NCI-H2227 (cell line): ENCODE measurements at regions not wholly inside any gene's neighbourhood (a gene's known extent, or its start where the extent isn't known, plus 50 kb on each side); places are given as distances from the start of the nearest gene placed in this dataset.

Experiments
- DNase-seq: peaks from one replicate; lab custom pipeline; 2025; ENCODE audit not compliant: unreplicated experiment; lab: John Stamatoyannopoulos, UW

DNA sequence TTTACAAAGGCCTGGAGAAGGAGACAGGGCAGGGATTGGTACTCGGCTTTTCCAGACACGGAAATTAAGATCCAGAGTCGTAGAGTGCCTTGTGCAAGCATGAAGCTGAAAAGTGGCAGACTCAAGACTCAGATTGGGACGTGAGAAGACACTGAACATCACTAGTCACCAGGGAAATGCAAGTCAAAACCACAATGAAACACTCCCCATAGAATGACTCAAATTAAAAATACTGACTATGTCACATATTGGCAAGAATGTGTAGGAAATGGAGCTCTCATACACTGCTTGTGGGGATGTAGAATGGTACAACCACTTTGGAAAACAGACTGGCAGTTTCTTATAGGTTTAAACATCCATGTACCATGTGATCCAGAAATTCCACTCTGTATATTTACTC lies 472.0 kb downstream of the RPS24 start:
- DNase-seq = no peak

DNA sequence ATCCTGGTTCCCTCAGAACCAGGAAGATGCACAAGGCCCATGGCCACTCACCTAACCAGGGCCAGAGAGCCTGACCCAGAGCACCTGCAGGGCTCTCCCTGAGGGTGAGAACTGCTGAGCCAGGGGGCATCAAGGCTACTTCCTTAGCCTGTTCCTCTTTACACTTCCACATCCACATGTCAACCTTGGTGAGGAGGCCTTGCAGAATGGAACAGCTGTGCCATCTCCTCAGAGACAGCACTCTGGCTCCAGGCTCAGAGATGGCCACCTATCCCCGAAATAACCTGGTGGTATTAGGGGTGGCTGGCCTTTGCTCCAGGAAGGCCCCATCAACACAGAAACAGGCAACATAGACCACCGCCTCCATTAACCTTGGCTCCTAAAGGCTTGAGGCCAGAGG lies 473.0 kb downstream of the RPS24 start:
- no peak for DNase-seq

- no peak for DNase-seq
Observed at GRCh38 chr10:78507510-78508160, 474.0 kb downstream of the RPS24 start.

DNA sequence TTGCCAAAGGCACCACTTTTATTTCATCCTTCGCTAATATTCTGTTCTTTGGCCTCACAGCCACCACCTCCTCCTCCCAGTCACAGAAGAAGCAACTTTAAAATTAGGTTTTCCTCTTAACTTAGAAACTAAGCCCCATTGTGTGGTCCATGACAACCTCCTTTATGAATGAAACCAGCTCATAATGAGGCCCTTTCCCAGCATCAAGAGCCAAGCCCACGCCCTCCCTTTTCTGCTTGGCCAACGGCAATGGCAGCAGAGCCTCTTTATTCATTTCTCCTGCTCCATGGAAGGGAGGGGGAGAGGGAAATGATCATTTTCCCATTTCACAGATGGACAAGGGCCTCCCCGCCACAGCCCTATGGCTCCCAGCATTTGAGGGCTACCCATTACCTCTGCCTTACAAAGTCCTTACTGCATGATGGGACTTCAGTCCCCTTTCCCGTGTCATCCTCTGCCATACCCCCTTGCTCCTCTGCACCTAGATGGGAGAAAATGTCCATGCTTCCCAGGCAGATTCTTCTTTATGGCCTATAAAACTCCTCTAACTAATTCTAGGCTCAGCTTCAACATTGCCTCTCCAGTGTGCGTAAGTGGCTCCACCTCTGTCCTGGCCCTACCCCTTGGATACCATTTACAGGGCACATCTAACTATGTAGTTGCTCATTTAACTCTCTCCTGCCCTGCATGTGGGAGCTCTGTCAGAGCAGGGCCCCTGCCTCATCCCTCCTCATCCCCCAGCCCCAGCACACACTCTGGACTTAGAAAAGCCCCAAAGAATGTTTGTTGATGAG lies 475.5 kb downstream of the RPS24 start:
- no peak for DNase-seq

DNA sequence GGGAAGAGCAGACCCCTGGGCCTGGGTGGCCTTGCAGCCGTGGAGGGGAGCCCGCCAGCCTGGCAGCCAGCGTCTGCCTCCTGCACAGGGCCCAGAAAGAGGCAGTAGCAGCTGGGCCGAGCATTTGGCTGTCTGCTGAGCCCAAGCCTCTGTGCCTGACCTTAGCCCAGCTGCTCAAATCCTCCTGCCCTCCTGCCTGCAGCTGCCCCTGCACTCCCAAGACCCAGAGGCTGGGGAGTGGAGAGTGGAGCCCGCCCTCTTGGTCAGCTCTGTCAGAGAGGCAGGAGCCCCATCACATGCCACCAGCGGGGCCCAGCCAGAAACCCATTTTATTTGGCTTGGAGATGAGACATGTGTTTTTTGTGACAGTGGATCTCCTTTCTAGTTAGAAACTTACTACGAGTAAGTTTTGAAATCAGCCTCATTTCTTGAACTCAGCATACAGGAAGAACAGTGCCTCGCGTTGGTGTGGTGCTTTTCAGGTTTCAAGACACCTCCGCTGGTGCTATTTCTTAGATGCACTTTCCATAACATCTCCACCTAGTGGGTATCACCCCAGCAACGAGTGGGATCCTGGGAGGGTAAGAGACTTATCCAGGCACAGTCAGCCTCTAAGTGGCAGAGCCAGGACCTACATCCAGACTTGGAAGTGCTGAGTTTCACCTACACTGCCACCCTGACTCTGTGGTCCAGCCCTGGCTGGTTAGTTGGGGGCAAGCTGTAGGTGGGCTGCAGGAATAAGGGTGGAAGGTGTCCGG lies 477.1 kb downstream of the RPS24 start:
- DNase-seq = no peak

GRCh38 chr10:78511324-78512204 lies 477.9 kb downstream of the RPS24 start:
- no peak for DNase-seq

DNA sequence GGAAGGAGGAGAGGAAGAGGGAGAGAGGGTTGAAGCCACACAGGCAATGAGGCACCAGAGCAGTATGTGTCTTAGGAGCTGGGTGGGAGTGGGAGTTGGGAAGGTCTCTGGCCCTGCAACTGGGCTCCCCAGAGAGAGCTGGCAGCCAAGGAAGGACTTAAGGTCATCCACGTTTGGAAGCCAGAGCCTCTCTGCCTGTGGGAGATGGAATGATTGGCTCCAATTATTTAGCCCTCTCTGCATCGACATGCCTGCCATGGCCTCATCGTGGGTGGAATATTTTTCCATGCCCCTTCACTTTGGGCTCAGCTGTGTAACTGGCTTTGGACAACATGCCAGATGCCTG lies 478.5 kb downstream of the RPS24 start:
- no peak for DNase-seq

DNA sequence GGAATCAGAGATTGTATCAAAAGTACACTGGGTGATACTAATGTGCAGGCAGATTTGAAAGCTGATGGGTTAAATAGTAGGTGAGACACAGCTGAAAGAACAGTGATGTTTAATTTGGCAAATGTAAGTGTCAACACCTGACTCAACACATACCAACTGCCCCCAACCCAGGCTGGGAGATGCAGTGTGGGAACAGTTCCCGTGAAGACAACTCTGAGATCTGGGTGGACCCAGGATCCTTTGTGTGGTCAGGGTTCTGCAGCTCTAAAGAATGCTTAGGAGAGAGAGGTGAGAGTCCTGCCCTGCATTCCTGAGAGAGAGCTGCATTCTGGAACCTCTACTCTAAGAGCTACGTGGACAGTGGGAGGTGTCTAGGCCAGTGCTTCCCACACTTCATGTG lies 479.7 kb downstream of the RPS24 start:
- no peak for DNase-seq

- no peak for DNase-seq
Observed at GRCh38 chr10:78513986-78514385, 480.3 kb downstream of the RPS24 start.

DNA sequence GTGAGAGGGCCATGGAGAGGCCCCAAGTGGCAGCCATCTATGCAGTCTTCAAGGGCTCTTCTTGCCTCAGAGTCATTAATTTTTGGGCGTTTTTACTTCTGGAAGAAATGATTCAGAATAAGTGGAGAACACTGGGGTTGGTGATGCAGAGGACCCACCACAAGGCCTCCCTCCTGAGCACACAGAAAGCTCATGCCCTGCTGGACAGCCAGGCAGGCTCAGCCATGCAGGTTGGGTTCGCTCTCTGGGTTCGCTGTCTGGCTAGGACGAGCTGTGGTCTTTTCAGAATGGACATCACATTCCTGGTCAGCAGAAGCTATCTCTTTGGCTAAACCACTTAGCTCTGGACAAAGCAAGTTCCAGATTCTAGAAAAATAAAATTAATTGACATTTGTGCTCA lies 480.8 kb downstream of the RPS24 start:
- DNase-seq = no peak

DNA sequence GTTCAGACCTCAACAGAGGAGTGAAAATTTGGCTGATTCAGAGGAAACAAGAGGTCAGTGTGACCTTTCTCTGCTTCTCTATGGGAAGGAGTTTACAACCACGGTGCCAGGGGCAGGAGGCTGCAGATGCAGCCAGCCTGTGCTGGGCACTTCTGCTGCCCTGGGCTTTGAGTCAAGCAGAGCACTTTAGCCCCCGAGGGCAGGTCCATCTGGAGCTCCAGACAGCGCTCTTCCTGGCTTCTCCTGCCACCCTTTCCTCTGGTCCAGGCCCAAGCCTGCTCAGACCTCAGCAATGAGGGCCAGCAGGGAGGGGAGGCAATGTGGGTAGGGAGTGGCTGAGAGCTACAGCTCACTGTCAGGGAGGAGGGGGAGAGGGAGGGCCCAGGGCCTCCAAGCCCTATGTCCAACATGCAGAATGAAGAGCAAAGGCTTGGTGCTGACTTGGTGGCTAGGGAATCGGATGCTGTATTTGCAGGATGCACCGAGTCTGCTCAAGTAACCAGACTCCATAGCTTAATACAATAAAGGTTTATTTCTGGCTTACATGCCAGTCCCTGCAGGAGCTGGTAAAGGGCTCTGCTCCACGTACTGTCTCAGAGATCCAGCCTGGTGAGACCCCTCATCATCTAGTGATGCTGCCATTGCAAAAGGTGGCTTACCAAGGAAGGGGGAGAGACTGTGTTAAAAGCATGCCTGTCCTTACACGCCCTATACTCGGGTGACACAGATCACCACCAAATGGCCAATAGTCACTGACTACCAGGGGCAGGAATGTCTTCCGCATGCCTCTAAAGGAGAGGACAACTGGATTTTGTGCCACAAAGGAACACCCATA lies 481.6 kb downstream of the RPS24 start:
- DNase-seq = no peak

DNA sequence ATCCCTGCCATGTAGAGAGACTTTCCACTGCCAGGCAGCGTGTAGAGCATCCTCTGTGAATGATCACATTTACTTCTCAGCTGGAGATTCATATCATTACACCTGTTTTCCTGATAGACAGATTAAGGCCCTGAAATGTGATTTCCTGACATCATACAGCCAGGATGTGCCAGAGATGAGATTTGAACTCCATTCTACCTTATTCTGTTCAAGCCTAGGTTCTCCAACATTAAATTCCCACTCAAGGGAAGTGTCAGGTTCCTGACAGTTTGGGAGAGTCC lies 482.1 kb downstream of the RPS24 start:
- DNase-seq = no peak

DNA sequence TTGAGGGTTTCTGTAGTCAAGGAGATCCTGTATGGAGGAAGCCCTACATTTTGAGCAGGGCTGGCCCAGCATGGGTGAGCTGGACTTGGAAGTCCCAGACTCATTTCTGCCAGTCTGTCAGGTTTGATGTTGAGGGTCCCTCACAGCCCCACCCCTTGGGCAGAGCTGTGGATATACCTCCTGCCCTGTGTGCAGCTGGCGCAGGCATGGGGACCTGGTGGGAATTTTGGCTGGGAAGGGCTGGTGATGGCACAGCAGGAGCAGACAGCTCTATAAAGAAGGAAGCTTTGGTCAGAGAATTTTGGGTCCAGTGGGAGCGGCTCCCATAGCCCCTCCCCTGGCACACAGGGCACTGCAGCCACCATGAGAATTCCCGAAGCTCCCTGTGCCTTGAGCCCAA lies 482.6 kb downstream of the RPS24 start:
- no peak for DNase-seq

- DNase-seq = no peak
Observed at GRCh38 chr10:78516756-78517155, 483.1 kb downstream of the RPS24 start.

- DNase-seq = no peak
Observed at GRCh38 chr10:78518224-78518623, 484.6 kb downstream of the RPS24 start.

DNA sequence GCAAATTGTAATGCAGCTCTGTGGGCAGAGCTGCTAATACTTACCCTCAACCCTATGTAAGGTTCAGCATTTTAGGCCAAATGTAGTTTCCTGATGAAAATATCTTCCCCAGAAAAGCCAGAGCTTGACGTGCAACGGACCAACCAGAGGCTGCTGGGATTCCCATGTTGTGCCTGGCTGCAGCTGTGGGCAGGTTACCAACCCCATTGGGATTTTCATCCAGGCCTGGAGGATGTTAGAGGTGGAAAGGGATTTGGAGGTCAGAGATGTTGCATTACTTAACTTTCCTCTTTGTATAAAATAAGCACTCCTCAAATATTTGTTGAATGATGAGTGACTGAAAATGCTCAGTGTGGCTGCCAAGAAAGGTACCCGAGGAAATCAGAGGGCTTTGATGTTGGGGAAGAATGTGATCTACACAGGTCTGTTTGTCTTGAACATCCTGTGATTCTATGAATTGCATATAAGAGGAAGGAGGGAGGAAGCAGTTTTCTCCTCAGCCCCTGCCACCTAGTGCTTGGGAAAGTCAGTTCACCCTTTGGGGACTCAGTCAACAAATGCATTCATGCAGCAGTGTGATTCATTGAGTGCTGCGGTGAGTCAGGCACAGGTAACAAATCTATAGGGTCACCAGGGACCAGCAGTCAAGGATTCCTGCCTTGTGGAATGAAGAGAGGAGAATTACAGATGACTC lies 487.2 kb downstream of the RPS24 start:
- DNase-seq = no peak

DNA sequence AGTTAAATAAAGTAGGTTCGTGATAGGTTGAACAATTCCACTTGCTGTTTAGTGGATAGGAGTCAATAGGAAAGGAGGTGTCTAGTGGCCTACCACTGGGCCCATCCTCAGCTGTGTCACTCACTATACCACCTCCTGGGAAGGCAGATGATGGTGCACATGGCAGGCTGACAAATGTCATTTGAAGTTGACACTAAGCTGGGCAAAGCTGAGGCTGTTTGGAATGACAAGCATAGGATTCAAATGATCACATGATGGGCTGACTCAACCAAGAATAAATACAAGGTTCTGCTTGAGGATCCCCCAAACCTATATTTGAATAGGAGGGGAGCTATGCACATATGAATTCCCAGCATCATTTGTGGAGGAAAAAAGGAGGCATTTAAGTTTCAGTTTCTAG lies 489.8 kb downstream of the RPS24 start:
- DNase-seq = no peak

DNA sequence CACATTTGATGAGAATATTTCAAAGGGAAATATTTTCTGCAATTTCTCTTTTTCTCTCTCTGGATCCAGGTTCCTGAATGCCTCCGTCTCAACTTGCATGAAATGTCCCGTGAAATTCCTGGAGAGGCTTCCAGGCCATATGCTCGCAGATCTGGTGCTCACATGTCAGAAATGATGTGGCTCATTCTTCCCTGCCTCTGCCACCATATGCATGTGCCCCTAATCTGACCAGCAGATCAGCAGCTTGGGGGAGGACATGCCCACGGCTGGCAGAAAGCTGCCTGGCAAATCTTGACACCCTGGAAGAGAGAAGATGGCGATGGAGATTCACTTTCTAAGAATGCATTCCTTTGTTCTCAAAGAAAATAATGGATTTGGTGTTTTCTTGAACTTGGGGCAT lies 490.7 kb downstream of the RPS24 start:
- DNase-seq = no peak

GRCh38 chr10:78524941-78525340 lies 491.3 kb downstream of the RPS24 start:
- no peak for DNase-seq

GRCh38 chr10:78526347-78526746 lies 492.7 kb downstream of the RPS24 start:
- DNase-seq = no peak
